ENCODE measurements at regions not wholly inside any gene's neighbourhood (a gene's known extent, or its start where the extent isn't known, plus 50 kb on each side); places are given as distances from the start of the nearest gene placed in this dataset.
A peak's percentile ranks its signal among the peaks of the same experiment; 100 is the strongest.

GRCh38 chr9:17017931-17018491 is 116.8 kb upstream of the CNTLN start:
- H3K27ac ChIP-seq (ENCODE audit: low read depth, low read length), result no peak overlapping the region
- no peak overlapping the region for H4K5ac ChIP-seq (ENCODE audit: insufficient read length, low read depth, low read length)
- no peak overlapping the region for H3K9ac ChIP-seq (replicated peaks in 1 of 4; ENCODE audit: extremely low read depth in 1 of 4, low read depth in 3 of 4, low read length in 3 of 4)
- no peak overlapping the region for H2BK120ac ChIP-seq (replicated peaks; ENCODE audit: low read depth, low read length)
- no peaks in the 10 kb centered on the region for H3K79me1 ChIP-seq (ENCODE audit: low read depth, low read length)
- no peak overlapping the region for H3K4ac ChIP-seq (replicated peaks; ENCODE audit: insufficient read length, low read depth, low read length)
- H3K4me2 ChIP-seq (ENCODE audit: insufficient read depth in 1 of 2, low read depth in 2 of 2, low read length in 2 of 2), result no peak overlapping the region
- FAIRE-seq (no peak), DNase-seq (ENCODE audit: low read depth in 1 of 2, low spot score in 2 of 2) (no peak)
- no peak overlapping the region for H2BK12ac ChIP-seq (ENCODE audit: low read depth, low read length)
- peak overlapping the region; percentile 4 for H4K91ac ChIP-seq (replicated peaks; ENCODE audit: insufficient read length, low read length)
- peak overlapping the region; percentile 47; the same call in 1 of the 2 replicates for H2AFZ ChIP-seq (ENCODE audit: low read length)
- 93% methylated on average over 10 of the region's 10 CpGs; no CpG with 5 or more reads in 1 of the 2 experiments for WGBS, 2 experiments (ENCODE audit: extremely low coverage in 1 of 2, insufficient coverage in 1 of 2, insufficient read length in 1 of 2, insufficient replicate concordance in 2 of 2, low coverage in 1 of 2, low lambda C conversion rate in 2 of 2, missing lambda C conversion rate in 1 of 2)
- no peaks in the 10 kb centered on the region for H3K79me2 ChIP-seq (ENCODE audit: control insufficient read depth in 1 of 2, insufficient read depth in 2 of 2, low read length in 2 of 2)
- H3K9me3 ChIP-seq (ENCODE audit: insufficient read depth in 2 of 2, low read depth in 1 of 2, low read length in 1 of 2), result no peaks in the 10 kb centered on the region
- no peak overlapping the region for H2BK5ac ChIP-seq (ENCODE audit: low read depth, low read length)
- H3K4me1 ChIP-seq (replicated peaks in 1 of 4; ENCODE audit: control insufficient read depth in 3 of 4, insufficient read depth in 4 of 4, low read length in 3 of 4), result no peaks in the 10 kb centered on the region; a peak in 2 of 7 replicates
- H4K8ac ChIP-seq (ENCODE audit: extremely low read depth, insufficient read depth, low read length), result no peak overlapping the region
- CTCF ChIA-PET (ENCODE audit: partially characterized antibody), result interaction anchor here (0.6 kb wide), 1 partner anchor 1237 kb away, joined by 5 read pairs; no protein-coding TSS in a partner anchor
- H3K36me3 ChIP-seq (ENCODE audit: control insufficient read depth in 2 of 4, insufficient read depth in 4 of 4, low read length in 3 of 4), result no peaks in the 10 kb centered on the region
- no peak overlapping the region for H2AK5ac ChIP-seq (ENCODE audit: low read depth, low read length)
- H3K18ac ChIP-seq (ENCODE audit: extremely low read depth, low read length), result no peak overlapping the region
- H2BK15ac ChIP-seq (ENCODE audit: low read length), result no peak overlapping the region; the same call in 1 of the 2 replicates
- POLR2A ChIA-PET (ENCODE audit: partially characterized antibody), result no interaction called here
- no peak overlapping the region for H3K4me3 ChIP-seq (ENCODE audit: extremely low read depth in 1 of 4, insufficient read depth in 2 of 4, low read depth in 3 of 4, low read length in 4 of 4)
- H3K23ac ChIP-seq (ENCODE audit: insufficient read length), result no peak overlapping the region
- no peaks in the 10 kb centered on the region for H4K20me1 ChIP-seq (replicated peaks in 1 of 2; ENCODE audit: control insufficient read depth in 1 of 2, insufficient read depth in 2 of 2, low read length in 2 of 2)
- H3K14ac ChIP-seq (ENCODE audit: insufficient read length), result no peak overlapping the region
- H3K56ac ChIP-seq (replicated peaks; ENCODE audit: insufficient read length, low read depth, low read length), result no peak overlapping the region
- H3K27me3 ChIP-seq (replicated peaks in 1 of 4; ENCODE audit: control insufficient read depth in 3 of 4, extremely low read depth in 1 of 4, insufficient read depth in 3 of 4, low read length in 3 of 4), result no peaks in the 10 kb centered on the region
- no peaks in the 10 kb centered on the region for H3K23me2 ChIP-seq (ENCODE audit: low read depth, low read length)
- peak overlapping the region; percentile 63; the same call in 1 of the 2 replicates for H2BK20ac ChIP-seq (ENCODE audit: low read length)
- TF ChIP-seq KDM5A (IDR thresholded peaks at IDR 0.05; ENCODE audit: low read length) (no peak), EZH2 (IDR thresholded peaks at IDR 0.05; ENCODE audit: low read depth, low read length, severe bottlenecking) (no peak), E2F6 (IDR thresholded peaks at IDR 0.05) (0 out of 2 replicates have a peak, but pooled peaks have one; percentile 31), MAX (IDR thresholded peaks at IDR 0.05) (peak; percentile 49; the same call in 1 of the 2 replicates), FOSL1 (IDR thresholded peaks at IDR 0.05; ENCODE audit: insufficient read depth, low read depth, low read length) (no peak)

Measured in H1 (cell line).